Prostate gland (tissue), 2 donors: ENCODE measurements at regions not wholly inside any gene's neighbourhood (a gene's known extent, or its start where the extent isn't known, plus 50 kb on each side); places are given as distances from the start of the nearest gene placed in this dataset.

Source experiments
- POLR2A ChIP-seq: fragments of 450-650 bp; IDR thresholded peaks from one replicate; pipeline ENCODE4 v1.6.1; 2016; ENCODE audit warnings: antibody characterized with exemption, mild to moderate bottlenecking
- POLR2AphosphoS5 ChIP-seq: sonication (generic); formaldehyde crosslinking; IDR thresholded peaks from one replicate; pipeline ENCODE4 v1.6.1; 2017; ENCODE audit warnings: antibody characterized with exemption
- TF ChIP-seq, protein P1 (sequence below), 4 experiments: fragments of 200-600 bp in 2 of 4; fragments of 450-650 bp in 2 of 4; sonication (generic) in 2 of 4; IDR thresholded peaks; 1 replicate in 3 of 4; 2 replicates in 1 of 4; pipeline ENCODE4 v1.5.1; 2016 to 2019; ENCODE audit warnings: antibody characterized with exemption in 4 of 4, mild to moderate bottlenecking in 2 of 4, moderate library complexity in 2 of 4

DNA sequence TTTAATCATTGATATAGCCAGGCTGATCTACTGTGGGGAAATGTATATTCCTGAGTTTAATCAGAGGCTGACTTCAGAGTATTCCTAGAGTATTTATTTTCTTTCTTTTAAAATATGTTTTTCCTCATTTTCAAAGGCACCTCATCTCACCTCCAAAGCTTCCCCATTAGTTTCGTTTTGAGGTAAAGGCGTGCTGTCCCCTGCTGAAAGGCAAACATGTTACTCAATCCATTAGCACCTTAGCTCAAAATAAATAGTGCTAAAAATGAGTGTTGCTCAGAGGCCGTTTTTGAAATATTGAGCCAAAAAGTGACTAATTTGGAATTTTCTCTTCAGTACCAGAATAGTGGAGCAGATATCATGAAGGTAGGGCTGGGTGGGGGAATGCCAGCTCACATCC, 386.2 kb downstream of the SOX11 start:
- TF ChIP-seq, protein P1, sequence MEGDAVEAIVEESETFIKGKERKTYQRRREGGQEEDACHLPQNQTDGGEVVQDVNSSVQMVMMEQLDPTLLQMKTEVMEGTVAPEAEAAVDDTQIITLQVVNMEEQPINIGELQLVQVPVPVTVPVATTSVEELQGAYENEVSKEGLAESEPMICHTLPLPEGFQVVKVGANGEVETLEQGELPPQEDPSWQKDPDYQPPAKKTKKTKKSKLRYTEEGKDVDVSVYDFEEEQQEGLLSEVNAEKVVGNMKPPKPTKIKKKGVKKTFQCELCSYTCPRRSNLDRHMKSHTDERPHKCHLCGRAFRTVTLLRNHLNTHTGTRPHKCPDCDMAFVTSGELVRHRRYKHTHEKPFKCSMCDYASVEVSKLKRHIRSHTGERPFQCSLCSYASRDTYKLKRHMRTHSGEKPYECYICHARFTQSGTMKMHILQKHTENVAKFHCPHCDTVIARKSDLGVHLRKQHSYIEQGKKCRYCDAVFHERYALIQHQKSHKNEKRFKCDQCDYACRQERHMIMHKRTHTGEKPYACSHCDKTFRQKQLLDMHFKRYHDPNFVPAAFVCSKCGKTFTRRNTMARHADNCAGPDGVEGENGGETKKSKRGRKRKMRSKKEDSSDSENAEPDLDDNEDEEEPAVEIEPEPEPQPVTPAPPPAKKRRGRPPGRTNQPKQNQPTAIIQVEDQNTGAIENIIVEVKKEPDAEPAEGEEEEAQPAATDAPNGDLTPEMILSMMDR (IDR thresholded peaks at IDR 0.05): no peak
- TF ChIP-seq POLR2AphosphoS5: no peak
- no peak for TF ChIP-seq POLR2A
